ENCODE measurements at regions not wholly inside any gene's neighbourhood (a gene's known extent, or its start where the extent isn't known, plus 50 kb on each side); places are given as distances from the start of the nearest gene placed in this dataset.

GRCh38 chr6:74057326-74057725, 361.3 kb downstream of the CD109 start:
- TF ChIP-seq CTCF (IDR thresholded peaks at IDR 0.05 in 4 of 5, conservative IDR thresholded peaks at IDR 0.05 in 1 of 5) (no peak), POLR2A (IDR thresholded peaks at IDR 0.05) (no peak)
